Neural progenitor cell (in vitro differentiated cells): ENCODE measurements at regions not wholly inside any gene's neighbourhood (a gene's known extent, or its start where the extent isn't known, plus 50 kb on each side); places are given as distances from the start of the nearest gene placed in this dataset.

Source experiments
- CTCF ChIP-seq: fragments of 200-600 bp; sonication (generic); IDR thresholded peaks from 2 replicates; pipeline ENCODE4 v1.5.1; 2017; ENCODE audit warnings: antibody characterized with exemption, mild to moderate bottlenecking
- EZH2 ChIP-seq: fragments of 200-600 bp; sonication (generic); IDR thresholded peaks from 2 replicates; pipeline ENCODE4 v1.6.1; 2017; ENCODE audit warnings: antibody characterized with exemption, mild to moderate bottlenecking, moderate library complexity
- EZH2phosphoT487 ChIP-seq: fragments of 200-600 bp; sonication (generic); IDR thresholded peaks from 2 replicates; pipeline ENCODE4 v1.6.1; 2017; ENCODE audit warnings: antibody characterized with exemption

- no peak for TF ChIP-seq CTCF
- no peak for TF ChIP-seq EZH2
- TF ChIP-seq EZH2phosphoT487, result no peak
Measured at GRCh38 chr9:91496351-91496750, 72.7 kb upstream of the NFIL3 start.
